ENCODE measurements at regions not wholly inside any gene's neighbourhood (a gene's known extent, or its start where the extent isn't known, plus 50 kb on each side); places are given as distances from the start of the nearest gene placed in this dataset.

DNA sequence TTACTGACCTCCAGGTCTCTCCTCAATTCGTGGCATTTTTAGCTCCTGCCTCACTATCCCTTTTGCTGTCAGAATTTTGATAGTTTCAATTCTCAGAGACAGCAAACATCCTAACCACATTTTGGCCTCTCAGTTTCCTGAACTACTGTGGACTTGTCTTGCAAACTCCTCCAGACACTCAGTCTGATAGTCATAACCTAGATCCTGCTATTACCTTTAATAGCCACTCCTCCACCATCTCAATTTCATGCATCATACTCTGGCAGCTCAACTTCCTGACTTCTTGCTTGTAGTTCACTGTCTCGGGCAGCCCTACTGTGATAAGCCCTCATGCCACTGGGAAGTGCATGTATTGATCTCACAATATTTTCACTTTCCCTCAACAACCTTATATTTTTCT is 481.8 kb upstream of the CDH18 start (continued):
- TF ChIP-seq, protein P1, sequence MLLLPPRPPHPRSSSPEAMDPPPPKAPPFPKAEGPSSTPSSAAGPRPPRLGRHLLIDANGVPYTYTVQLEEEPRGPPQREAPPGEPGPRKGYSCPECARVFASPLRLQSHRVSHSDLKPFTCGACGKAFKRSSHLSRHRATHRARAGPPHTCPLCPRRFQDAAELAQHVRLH (tag by site-specific recombination; IDR thresholded peaks at IDR 0.05) = no peak
- no peak for TF ChIP-seq ZBTB1 (tag by site-specific recombination; IDR thresholded peaks at IDR 0.05)

- ChIA-PET POLR2A (no interaction called here), CTCF (no interaction called here)
- TF ChIP-seq ZNF155 (tag by site-specific recombination; IDR thresholded peaks at IDR 0.05) (no peak), ZNF350 (tag by site-specific recombination; IDR thresholded peaks at IDR 0.05) (no peak), ZNF561 (tag by site-specific recombination; IDR thresholded peaks at IDR 0.05; ENCODE audit: borderline replicate concordance) (no peak), ZNF664 (tag by site-specific recombination; IDR thresholded peaks at IDR 0.05) (no peak), ZIC2 (tag by site-specific recombination; IDR thresholded peaks at IDR 0.05) (no peak), ZNF302 (tag by site-specific recombination; IDR thresholded peaks at IDR 0.05; ENCODE audit: low read depth) (no peak), OSR2 (tag by site-specific recombination; IDR thresholded peaks at IDR 0.05) (no peak), ZNF670 (tag by site-specific recombination; IDR thresholded peaks at IDR 0.05; ENCODE audit: low read depth) (no peak), ZNF426 (tag by site-specific recombination; IDR thresholded peaks at IDR 0.05) (no peak), ZNF555 (tag by site-specific recombination; conservative IDR thresholded peaks at IDR 0.05) (no peak)
- TF ChIP-seq, protein P2, sequence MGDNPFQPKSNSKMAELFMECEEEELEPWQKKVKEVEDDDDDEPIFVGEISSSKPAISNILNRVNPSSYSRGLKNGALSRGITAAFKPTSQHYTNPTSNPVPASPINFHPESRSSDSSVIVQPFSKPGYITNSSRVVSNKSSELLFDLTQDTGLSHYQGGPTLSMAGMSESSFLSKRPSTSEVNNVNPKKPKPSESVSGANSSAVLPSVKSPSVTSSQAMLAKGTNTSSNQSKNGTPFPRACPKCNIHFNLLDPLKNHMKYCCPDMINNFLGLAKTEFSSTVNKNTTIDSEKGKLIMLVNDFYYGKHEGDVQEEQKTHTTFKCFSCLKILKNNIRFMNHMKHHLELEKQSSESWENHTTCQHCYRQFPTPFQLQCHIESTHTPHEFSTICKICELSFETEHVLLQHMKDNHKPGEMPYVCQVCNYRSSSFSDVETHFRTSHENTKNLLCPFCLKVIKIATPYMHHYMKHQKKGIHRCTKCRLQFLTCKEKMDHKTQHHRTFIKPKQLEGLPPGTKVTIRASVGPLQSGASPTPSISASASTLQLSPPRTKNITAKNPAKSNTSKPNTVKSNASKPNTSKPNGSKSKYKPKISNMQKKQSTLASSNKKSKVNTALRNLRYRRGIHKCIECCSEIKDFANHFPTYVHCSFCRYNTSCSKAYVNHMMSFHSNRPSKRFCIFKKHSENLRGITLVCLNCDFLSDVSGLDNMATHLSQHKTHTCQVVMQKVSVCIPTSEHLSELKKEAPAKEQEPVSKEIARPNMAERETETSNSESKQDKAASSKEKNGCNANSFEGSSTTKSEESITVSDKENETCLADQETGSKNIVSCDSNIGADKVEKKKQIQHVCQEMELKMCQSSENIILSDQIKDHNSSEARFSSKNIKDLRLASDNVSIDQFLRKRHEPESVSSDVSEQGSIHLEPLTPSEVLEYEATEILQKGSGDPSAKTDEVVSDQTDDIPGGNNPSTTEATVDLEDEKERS (tag by site-specific recombination; IDR thresholded peaks at IDR 0.05) = no peak
- TF ChIP-seq, protein P3, sequence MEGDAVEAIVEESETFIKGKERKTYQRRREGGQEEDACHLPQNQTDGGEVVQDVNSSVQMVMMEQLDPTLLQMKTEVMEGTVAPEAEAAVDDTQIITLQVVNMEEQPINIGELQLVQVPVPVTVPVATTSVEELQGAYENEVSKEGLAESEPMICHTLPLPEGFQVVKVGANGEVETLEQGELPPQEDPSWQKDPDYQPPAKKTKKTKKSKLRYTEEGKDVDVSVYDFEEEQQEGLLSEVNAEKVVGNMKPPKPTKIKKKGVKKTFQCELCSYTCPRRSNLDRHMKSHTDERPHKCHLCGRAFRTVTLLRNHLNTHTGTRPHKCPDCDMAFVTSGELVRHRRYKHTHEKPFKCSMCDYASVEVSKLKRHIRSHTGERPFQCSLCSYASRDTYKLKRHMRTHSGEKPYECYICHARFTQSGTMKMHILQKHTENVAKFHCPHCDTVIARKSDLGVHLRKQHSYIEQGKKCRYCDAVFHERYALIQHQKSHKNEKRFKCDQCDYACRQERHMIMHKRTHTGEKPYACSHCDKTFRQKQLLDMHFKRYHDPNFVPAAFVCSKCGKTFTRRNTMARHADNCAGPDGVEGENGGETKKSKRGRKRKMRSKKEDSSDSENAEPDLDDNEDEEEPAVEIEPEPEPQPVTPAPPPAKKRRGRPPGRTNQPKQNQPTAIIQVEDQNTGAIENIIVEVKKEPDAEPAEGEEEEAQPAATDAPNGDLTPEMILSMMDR (tag by site-specific recombination; IDR thresholded peaks at IDR 0.05) = no peak
- Histone ChIP-seq H3K9me3 (ENCODE audit: control insufficient read depth, insufficient read depth, low read depth, low read length) (no peaks in the 10 kb centered on the region), H3K4me3 (ENCODE audit: low read depth, low read length) (no peak overlapping the region), H3K36me3 (ENCODE audit: control insufficient read depth in 2 of 2, insufficient read depth in 1 of 2, low read length in 2 of 2) (no peaks in the 10 kb centered on the region), H3K4me1 (ENCODE audit: control insufficient read depth, insufficient read depth, low read length) (no peaks in the 10 kb centered on the region), H3K27ac (ENCODE audit: extremely low read depth, low read depth, low read length) (no peak overlapping the region)
Measured at GRCh38 chr5:20469390-20469789, 481.4 kb upstream of the CDH18 start.

GRCh38 chr5:20466512-20466911 is 478.5 kb upstream of the CDH18 start:
- no peaks in the 10 kb centered on the region for H3K4me1 ChIP-seq (ENCODE audit: control insufficient read depth, insufficient read depth, low read length)
- no peak overlapping the region for H3K4me3 ChIP-seq (ENCODE audit: low read depth, low read length)
- CTCF ChIA-PET = no interaction called here
- no peaks in the 10 kb centered on the region for H3K36me3 ChIP-seq (ENCODE audit: control insufficient read depth in 2 of 2, insufficient read depth in 1 of 2, low read length in 2 of 2)
- POLR2A ChIA-PET = no interaction called here
- TF ChIP-seq ZEB2 (tag by site-specific recombination; IDR thresholded peaks at IDR 0.05) (no peak), ZNF473 (tag by site-specific recombination; IDR thresholded peaks at IDR 0.05) (no peak), ZFHX2 (tag by site-specific recombination; conservative IDR thresholded peaks at IDR 0.05) (no peak), ZNF514 (tag by site-specific recombination; IDR thresholded peaks at IDR 0.05) (no peak), SCRT1 (tag by site-specific recombination; IDR thresholded peaks at IDR 0.05; ENCODE audit: borderline replicate concordance) (no peak)
- no peak overlapping the region for H3K27ac ChIP-seq (ENCODE audit: extremely low read depth, low read depth, low read length)
- H3K9me3 ChIP-seq (ENCODE audit: control insufficient read depth, insufficient read depth, low read depth, low read length) = no peaks in the 10 kb centered on the region
